NCI-H1417 (cell line): ENCODE measurements at regions not wholly inside any gene's neighbourhood (a gene's known extent, or its start where the extent isn't known, plus 50 kb on each side); places are given as distances from the start of the nearest gene placed in this dataset.

Experiments
- DNase-seq, 3 experiments: peaks; one replicate each; lab custom pipeline; 2025; lab: John Stamatoyannopoulos, UW

- DNase-seq = no peak
Measured at GRCh38 chr9:88658311-88658822, 123.4 kb downstream of the NXNL2 start.

GRCh38 chr9:88659126-88659525, 124.1 kb downstream of the NXNL2 start:
- DNase-seq = no peak

GRCh38 chr9:88660611-88661010, 125.6 kb downstream of the NXNL2 start:
- no peak for DNase-seq

- DNase-seq = no peak
Measured at GRCh38 chr9:88661759-88662158, 126.8 kb downstream of the NXNL2 start.

GRCh38 chr9:88663771-88664419, 128.9 kb downstream of the NXNL2 start:
- DNase-seq = no peak

GRCh38 chr9:88664773-88665172, 129.8 kb downstream of the NXNL2 start:
- DNase-seq = no peak

DNA sequence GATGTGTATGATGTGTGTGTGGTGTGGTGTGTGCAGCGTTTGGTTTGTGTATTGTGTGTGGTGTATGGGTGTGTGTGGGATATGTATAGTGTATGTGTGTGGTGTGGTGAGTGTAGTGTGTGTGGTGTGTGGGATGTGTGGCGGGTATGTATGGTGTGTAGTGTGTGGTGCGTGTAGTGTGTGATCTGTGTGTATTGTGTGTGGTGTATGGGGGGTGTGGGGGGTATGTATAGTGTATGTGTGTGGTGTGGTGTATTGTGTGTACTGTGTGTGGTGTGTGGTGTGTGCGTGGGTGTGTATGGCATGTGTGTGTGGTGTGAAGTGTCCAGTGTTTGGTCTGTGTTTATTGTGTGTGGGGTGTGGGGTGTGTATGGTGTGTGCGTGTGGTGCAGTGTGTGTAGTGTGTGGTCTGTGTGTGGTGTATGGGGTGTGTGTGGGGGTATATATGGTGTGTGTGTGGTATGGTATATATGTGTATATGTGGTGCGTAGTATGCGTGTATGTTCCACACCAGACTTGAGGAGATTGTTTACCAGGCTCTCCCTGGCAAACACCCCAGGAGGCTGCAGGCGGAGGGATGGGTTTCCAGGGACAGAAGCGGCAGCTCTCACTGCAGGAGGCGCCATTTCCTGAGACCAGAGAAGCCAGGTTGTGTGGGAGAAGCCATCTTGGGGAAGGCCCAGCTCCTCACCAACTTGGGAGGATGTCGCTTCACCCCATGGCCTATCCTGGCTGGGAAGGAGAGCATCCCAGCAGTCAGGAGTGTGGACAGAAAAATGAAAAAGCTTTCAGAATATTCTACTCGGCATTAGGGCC, 138.1 kb downstream of the NXNL2 start:
- DNase-seq = no peak

- DNase-seq = no peak
Measured at GRCh38 chr9:88673886-88674285, 138.9 kb downstream of the NXNL2 start.

GRCh38 chr9:88676644-88677043, 141.7 kb downstream of the NXNL2 start:
- no peak for DNase-seq

- no peak for DNase-seq
Measured at GRCh38 chr9:88678008-88678407, 143.0 kb downstream of the NXNL2 start.

GRCh38 chr9:88678431-88678830, 143.5 kb downstream of the NXNL2 start:
- no peak for DNase-seq

- DNase-seq = no peak
Measured at GRCh38 chr9:88680041-88680440, 145.1 kb downstream of the NXNL2 start.

GRCh38 chr9:88680505-88681160, 145.7 kb downstream of the NXNL2 start:
- DNase-seq = no peak

GRCh38 chr9:88681434-88681833, 146.5 kb downstream of the NXNL2 start:
- DNase-seq = no peak

- DNase-seq = no peak
Measured at GRCh38 chr9:88682431-88682831, 147.5 kb downstream of the NXNL2 start.

GRCh38 chr9:88684046-88684445, 149.1 kb downstream of the NXNL2 start:
- DNase-seq = no peak

- DNase-seq = no peak
Measured at GRCh38 chr9:88684845-88685244, 149.9 kb downstream of the NXNL2 start.

- DNase-seq = no peak
Measured at GRCh38 chr9:88685966-88686365, 151.0 kb downstream of the NXNL2 start.

GRCh38 chr9:88689509-88690298, 154.7 kb downstream of the NXNL2 start:
- DNase-seq = no peak

DNA sequence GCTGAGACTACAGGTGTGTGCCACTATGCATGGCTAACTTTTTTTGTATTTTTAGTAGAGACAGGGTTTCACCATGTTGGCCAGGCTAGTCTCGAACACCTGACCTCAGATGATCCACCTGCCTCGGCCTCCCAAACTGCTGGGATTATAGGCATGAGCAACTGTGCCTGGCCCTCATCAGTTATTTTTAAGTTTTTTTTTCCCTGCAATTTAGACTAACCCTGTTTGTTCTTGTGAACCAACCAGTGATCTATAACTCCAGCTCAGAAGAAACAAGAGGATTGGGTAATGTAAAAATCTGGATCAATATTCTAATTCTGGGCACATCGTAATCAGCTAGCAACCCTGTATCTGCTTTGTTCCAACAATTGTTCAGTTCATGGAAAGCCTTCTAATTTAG, 155.7 kb downstream of the NXNL2 start:
- DNase-seq = no peak

- no peak for DNase-seq
Measured at GRCh38 chr9:88691091-88691490, 156.1 kb downstream of the NXNL2 start.

GRCh38 chr9:88691811-88692210, 156.8 kb downstream of the NXNL2 start:
- DNase-seq = no peak
